GM21447 (cell line): ENCODE measurements at regions not wholly inside any gene's neighbourhood (a gene's known extent, or its start where the extent isn't known, plus 50 kb on each side); places are given as distances from the start of the nearest gene placed in this dataset.
"Not testable (repeated sequence)": the region's sequence is repeated elsewhere in the genome, so short reads cannot be mapped to it uniquely, and the experiment has no call there.

Experiments
- ATAC-seq: cut with Tn5 transposase; IDR thresholded peaks from one replicate; pipeline ENCODE4 v1.9.1; 2021; ENCODE audit not compliant: unreplicated experiment

DNA sequence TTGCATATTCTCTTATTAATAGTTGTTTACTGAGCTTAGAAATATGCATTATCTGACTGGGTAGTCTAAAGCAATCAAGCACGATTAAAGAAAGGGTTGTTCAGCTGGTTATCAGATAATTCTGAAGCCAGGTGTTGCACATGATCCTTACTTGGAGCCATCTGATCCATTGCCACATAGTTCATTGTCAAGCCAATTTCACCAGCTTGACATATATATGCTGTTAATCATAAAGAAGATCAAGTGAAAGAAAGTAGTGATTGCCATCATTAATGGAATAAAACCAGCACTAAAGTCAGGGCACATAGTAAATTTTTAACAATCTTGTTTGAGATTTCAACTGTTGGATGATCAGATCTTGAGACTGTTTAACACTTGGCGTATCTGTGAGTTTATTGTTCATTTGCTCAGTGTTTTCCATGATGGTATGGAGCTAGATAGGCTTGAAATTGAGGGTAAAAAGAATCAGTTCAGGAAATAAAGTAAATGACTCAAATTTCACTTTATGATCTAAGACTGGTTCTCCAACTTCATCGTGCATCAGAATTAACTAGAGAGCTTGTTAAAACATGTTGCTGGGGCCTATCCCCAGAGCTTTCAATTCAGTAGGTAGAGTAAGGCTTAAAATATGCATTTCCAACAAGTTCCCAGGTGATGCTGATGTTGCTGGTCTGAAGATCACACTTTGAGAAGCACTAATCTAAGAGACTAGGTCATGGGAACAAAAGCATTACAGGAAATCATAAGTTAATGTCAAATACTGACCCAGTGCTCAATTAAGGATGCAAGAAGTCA, 539.6 kb downstream of the SATB2 start:
- no peak for ATAC-seq

DNA sequence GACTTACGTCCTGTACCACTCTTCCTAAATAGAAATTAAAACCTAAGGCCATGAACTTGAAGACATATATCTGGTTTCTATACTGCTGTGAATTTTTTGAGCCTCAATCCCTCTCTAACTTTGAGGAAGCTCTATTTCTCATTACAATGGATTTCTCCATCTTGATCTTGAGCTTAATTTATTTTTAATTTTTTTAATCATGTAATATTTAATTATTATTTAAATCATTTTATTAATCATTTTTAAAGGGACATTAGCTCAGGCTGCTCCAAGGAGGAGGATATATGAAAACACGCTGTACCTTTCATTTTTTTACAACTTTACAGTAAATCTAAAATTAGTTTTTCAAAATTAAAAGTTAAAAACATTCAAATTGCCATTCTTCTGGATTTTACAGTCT, 540.5 kb downstream of the SATB2 start:
- ATAC-seq, result no peak

DNA sequence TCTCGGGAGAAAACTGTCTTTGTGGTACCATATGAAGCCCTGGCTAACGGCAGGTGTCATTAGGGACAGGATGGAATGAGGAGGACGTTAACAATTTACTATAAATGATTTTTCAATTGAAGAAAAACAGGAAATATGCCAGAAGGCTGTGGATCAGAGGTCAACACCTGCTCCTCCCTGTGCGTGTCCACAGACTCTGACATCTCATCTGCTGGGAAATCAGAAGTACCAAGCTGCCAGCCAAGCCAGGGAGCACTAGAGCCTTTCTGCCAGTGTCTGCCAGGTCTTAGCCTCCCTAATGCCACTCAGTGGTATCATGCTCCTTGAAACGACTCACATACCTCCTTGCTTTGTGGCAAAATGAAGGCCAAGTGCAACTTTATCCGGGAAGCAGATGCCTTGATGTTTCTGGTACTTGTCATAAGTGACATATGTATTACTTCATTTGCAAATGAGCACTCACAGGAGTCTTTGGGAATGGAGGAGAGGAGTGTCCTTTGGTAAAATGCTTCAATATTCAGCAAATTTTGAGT, 541.1 kb downstream of the SATB2 start:
- ATAC-seq, result no peak

DNA sequence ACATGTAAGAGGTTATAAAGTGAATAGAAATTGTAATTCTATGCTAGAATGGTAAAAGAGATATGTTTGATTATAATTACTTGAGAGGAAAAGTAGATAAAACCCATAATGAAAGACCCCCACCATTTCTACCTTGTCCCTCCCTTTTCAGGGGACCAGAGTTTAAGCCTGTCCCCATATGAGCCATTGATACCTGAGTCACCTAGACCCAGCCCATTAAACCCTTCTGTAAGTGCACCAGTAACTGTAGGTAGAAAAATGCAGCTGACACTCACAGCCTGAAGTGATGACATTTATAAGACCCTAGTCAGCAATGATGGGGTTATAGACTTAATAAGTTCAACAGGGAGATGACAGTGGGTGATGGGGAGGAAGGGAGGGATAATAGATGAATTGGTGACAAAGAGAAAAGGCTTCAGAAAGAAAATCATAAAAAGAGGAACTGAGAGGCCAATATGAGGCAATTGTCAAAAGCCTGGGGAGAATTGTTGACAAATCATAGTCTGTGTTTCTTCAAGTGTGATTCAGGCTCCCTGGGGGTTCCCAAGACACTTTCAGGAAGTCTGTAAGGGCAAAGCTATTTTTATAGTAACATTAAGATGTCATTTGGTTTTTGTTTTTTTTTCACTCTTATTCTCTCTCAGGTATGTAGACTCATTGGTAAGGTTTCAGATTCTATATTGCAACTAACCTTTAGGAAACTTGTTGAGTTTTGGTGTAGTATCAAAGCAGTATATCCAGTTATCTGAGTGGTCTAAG, 544.2 kb downstream of the SATB2 start:
- ATAC-seq, result peak; percentile 98

DNA sequence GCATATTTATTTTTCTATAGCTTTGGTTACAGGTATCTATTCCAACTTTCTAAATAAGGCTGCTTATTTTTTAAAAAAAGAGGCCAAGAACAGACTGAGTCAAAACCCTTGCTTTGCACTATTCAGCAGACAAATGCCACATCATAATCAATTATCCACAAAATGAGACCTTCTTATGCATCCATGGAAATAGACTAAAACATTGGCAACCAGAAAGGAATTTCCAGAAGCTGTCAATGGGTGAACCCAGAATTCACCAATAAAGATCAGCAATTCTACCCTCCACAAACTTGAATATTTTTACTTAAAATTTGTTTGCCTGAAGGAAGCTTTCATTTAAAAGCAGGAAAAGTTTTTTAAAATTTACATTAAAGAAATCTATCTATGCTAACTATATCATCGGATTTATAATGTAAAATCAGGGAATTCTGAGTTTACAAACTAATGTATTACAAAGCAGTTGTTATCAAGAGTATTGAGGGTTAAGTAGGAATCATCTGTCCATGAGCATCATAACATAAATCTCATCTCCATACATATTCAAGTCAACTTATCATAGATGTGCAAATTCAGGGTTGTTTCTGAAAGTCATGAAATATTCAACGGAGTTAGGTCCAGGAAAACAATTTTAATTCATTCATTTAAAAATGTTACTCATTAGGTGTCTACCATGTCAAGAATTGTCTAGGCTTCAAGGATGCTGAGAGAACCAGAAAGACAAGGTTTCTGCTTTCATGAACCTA, 548.0 kb downstream of the SATB2 start:
- ATAC-seq, result no peak

DNA sequence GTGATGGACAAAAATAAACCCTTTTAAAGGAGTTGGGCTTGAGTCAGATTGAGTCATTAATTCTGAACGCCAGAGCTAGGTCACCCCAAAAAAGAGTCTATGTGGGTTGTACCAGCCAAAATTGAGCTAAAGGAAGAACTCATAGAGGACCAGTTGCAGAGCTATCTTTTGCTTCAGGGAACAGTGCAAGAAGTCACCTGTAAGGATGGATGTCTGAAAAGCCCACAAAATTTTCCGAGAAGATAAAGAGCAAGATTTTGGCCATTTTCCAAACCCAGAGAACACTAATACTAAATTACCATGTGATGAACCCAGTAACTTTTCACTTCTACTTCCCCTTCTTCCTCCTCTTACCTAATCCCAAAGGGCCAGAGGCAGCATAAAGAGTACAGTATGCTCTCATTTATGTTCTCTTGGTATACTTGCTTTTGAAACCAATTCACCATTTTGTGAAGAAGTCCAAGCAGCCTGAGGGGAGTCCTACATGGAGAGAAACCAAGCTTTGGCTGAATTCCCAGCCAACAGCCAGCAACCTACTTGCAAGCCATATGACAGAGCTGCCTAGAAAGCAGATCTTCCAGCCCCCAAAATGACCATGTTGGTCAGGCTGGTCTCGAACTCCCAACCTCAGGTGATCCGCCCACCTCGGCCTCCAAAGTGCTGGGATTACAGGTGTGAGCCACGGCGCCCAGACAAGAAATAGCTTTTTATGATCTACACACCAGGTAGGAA, 551.7 kb downstream of the SATB2 start:
- ATAC-seq, result peak; percentile 84

DNA sequence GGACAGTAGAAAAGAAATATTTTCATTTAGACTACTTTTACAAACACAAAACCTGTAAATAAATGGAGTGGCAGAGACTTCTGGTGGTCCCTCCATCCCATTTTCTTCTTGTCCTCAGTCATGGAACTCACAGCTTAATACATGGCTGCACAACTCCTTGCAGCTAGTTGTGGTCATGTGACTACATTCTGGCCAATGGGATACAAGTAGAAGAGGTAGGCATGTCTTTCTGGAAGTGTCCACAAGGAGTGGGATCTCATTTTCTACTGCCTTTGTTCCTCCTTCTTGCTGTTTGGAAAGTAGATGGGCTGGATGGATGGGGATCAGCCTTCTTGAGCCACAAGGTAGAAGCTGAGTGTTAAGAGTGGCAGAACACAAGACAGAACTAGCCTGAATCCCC, 555.8 kb downstream of the SATB2 start:
- no peak for ATAC-seq

DNA sequence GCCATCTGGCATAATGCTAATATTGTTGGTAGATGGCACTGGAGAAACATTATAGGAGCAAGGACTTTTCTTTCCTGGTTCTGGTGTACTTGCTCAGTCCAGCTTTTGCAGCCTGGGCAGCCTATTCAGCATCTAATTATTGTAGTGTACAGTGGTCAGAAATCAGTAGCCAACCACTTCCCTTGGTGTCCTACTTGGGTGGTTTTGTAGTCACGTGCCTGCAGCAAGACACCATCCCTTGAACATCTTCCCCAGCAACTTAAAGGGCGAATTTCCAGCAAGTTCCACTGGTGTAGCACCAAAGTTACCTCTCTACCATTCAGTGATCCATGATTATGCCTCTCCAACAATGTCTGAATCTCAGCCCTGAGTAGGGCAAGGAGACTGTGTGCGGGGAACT, 557.6 kb downstream of the SATB2 start:
- no peak for ATAC-seq

DNA sequence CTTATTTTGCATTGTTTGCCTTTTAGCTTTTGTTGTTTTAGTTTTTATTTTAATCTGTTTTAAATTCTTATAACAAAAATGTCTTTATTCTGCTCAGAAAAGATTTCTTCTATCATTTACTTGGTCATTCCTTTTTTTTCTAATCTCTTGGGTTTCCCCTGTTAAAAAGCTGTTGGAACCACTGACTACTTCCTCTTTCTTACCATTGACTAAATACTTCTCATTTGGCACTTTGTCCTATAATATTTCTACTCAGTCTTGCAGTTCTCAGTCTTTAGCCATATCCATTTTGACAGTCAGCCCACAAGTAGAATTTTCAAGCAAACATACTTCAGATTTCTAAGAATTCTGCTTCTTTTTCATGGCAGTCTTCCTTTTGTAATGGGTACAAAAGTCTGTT, 567.2 kb downstream of the SATB2 start:
- ATAC-seq, result peak; percentile 81

DNA sequence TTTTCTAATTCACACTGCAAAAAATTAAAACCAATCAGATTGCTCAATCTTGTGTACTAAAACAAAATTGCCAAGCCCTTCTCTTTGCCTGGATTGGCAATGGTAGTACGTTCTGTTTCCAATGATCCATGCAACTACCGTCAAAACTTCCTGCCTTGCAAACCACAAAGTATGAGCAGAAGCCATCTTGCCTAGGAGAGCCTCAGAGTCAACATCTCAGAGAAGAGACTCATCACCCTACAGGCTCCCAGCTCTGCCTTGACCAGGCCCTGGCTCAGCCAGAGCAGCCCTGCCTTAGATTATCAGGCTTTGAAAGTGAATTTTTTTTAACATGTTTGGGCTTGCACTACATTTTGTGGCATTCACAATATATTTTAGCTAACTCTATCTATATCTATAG, 574.1 kb downstream of the SATB2 start:
- no peak for ATAC-seq

DNA sequence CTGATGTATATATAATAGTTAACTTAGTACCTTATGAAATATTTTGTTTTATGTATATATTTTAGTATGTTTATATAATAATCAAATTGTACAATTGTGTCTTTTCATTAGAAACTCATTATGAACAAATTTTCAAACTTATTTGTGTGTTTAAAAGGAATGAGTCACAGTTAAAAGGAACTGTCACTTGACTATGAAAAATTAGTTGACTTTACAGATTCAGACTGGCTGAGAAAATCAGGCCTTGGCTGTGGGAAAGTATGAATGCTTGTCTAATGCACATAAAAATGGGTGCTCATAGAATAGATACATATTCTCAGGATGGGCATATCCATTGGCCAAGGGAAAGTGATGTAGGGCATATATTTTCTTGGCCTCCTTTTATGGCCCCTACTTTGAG, 576.8 kb downstream of the SATB2 start:
- ATAC-seq, result no peak

DNA sequence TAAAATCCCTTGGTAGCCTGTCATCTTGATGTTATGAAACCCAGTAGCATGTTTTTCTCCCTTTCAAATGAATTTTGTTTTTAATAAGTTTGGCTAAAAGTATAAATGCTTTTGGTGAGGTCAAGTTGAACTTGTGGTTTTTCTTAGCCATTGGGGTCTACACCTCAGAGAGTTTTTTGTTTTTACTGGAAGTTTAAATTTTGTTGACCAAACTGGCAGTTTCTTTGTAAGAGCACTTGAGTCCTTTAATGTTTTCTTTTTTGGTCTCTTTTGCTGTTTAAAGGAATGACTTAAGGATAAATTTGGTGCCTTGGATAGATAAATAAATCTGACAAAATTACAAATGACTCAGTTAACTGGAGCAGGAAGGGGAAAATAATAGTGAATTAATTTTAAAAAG, 577.3 kb downstream of the SATB2 start:
- no peak for ATAC-seq

DNA sequence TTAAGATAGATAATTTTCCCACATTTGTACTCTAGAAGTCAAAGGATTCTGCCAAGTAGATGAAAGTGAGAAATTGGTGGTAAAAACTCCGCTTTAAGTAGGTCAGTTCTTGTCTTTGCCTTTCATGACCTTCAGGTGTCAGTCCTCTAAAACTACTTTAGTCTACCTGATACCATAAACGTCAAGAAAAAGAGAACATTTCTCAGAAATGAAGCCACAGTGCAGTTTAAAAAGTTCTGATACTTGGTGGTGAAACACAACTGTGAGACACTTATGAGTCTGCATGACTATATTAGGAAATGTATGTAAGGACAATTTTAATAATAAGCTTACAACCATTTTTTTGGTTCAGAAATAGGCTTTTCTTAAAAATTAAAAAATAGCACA, 583.3 kb downstream of the SATB2 start:
- no peak for ATAC-seq

DNA sequence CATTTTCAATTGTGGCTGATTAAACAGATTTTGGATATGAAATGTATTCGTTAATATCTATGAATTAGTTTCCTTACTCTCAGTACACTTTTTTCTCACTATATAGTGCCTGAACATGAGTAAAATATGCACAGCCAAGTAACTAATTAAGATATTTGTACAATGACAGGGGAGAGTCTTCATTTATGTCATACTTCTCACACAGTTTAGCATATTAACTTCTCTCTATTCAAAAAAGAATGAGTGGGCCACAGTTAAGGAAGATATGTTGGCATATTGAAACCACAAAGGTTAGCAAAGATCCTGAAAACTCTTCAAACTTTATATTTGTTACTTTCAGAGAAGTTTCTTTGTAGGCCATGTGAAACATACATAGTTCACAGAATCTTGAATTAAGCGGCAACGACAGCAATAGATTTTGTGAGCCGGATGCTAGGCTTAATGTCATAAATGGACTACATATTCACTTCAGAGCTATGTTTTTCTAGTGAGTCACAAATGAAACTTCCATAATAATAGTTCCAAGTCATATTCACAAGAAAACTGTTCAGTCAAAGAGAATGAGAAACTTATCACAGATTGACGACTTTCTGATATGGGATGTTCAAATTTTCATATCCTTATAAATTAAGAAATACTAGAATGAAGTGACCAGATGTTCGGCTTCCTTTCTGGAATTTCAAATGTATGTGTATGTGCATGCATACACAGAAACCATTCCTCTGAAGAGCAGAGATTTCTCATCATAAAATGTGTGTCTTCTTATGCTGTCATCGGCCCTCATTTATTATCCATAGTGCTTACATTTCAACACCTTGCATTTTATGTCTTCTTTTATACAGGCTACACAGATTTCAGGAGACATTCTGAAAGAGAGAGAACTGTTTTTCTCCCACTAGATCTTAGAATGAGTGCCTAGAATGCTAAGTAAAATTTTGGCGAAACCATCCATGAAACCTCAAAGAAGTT, 584.0 kb downstream of the SATB2 start:
- no peak for ATAC-seq

DNA sequence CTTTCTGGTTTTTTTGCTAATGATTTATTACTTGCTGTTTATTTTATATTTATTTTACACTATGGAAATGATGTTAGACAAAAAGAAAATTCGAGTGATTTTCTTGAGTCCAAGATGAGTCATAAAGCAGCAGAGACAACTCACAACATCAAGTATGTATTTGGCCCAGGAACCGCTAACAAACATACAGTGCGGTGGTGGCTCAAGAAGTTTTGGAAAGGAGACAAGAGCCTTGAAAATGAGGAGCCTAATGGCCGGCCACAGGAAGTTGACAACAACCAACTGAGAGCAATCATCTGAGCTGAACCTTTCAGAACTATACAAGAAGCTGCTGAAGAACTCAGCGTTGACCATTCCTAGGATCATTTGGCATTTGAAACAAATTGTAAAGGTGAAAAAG, 594.1 kb downstream of the SATB2 start:
- ATAC-seq, result no peak

DNA sequence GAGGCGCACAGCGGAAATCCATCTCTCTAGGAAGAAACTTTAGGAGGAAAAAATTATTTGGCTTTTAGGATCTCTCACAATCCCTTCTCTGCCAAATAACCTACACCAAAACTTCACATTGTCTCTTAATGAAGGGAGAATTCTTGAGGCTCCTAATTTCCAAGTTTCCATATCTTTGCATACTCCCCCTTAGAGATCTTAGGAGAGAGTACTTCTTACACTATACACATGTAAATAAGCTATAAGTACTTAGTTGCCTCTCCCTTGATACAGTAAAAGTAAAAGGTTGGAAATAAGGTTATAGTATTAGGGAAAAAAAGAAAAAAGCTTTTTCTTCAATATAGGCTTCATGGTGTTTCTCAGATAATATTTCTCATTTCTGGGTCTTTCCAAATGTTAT, 596.7 kb downstream of the SATB2 start:
- ATAC-seq, result no peak

DNA sequence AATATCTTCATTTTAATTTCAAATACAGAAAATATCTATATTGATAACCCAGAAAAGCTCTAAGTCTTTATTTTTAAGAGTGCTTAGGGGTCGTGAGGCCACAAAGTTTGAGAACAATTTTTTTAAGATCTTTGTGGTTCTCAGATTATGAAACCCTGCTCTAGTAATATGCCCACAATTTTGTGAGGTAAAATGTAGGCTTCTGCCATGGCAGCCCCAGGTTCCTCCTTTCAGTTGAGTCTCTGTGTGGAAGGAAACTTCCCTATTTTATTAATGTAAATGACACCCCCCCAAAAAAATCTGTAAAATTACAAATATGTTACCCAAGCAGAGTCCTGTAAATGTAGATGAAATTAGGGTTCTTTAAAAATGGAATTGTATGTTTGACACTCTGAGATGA, 600.5 kb downstream of the SATB2 start:
- no peak for ATAC-seq

DNA sequence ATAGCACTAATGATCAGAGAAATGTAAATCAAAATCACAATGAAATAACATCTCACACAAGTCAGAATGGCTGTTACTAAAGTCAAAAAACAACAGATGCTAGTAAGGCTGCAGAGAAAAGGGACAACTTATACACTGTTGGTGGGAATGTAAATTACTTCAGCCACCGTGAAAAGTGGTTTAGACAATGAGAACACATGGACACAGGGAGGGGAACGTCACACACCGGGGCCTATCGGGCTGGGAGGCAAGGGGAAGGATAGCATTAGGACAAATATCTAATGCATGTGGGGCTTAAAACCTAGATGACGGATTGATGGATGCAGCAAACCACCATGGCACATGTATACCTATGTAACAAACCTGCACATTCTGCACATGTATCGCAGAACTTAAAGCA, 602.0 kb downstream of the SATB2 start:
- ATAC-seq, result not testable (repeated sequence)

DNA sequence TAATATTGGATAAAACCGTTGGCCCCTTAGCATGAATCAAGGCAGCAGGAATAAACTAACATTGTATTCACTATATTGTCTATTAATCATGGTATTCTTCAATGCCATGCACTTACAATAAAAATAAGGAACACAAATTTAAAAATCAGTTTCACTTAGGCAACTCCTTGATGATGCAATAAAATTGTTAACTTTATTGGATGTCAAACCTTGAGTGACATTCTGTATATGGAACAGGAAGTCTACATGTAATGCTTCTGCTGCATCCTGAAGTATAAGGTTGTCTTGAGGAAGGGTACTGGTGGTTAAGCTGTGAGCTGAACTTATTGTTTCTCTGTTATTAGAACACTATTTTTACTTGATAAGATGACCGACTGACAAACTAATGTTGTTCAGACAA, 605.5 kb downstream of the SATB2 start:
- ATAC-seq, result no peak

DNA sequence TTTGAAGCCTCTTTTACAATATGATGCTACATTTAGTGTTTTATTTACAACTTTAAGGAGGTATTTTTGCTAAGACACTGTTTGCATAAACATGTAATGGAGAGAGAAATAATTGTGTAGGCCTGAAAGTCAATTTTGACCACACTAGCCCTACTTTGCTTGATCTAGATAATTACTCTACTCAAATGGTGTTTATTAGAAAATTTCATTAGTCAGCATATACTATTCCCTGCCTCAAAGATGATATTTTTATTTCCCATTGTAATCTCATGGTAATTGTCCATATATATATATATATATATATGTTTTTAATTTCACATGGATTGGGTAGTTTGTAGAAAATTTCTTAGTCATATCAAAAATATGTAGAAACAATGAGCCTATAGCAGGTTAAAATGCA, 632.2 kb downstream of the SATB2 start:
- ATAC-seq, result no peak
